ENCODE measurements at regions not wholly inside any gene's neighbourhood (a gene's known extent, or its start where the extent isn't known, plus 50 kb on each side); places are given as distances from the start of the nearest gene placed in this dataset.
"Not testable (repeated sequence)": the region's sequence is repeated elsewhere in the genome, so short reads cannot be mapped to it uniquely, and the experiment has no call there.

DNA sequence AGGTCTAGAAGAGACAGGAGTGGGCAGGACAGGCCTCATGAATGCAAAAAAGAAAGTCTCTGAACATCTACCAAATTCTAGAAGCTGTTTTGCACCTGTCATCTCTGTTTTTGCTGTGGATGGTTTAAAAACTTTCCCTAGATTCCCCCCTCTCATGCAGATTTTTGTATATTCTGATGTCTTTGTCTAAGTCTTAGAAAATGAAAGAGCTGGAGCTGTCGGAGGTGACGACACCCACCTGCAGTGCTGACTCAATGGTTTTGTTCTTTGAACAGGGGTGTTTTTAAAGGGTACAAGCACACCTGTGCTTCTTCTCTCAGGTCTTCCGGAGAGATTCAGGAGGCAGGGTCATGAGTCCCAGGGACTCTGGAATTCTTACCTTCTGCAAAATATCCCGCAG, 128.2 kb upstream of the ALDH3B2 start:
- not testable (repeated sequence) for H3K27ac ChIP-seq (ENCODE audit: low read length); H3K4me3 ChIP-seq (ENCODE audit: low read depth in 1 of 2, low read length in 2 of 2); H3K9me3 ChIP-seq (ENCODE audit: control insufficient read depth in 1 of 2, low read length in 2 of 2); H3K4me1 ChIP-seq (ENCODE audit: control insufficient read depth in 1 of 2, insufficient read depth in 2 of 2, low read length in 2 of 2); H3K36me3 ChIP-seq (ENCODE audit: control insufficient read depth in 1 of 2, insufficient read depth in 2 of 2, low read length in 2 of 2); H3K27me3 ChIP-seq (ENCODE audit: low read depth, low read length)

GRCh38 chr11:67801397-67801796, 127.0 kb upstream of the ALDH3B2 start:
- not testable (repeated sequence) for H3K9me3 ChIP-seq (ENCODE audit: control insufficient read depth in 1 of 2, low read length in 2 of 2); H3K36me3 ChIP-seq (ENCODE audit: control insufficient read depth in 1 of 2, insufficient read depth in 2 of 2, low read length in 2 of 2); H3K27me3 ChIP-seq (ENCODE audit: low read depth, low read length); H3K4me3 ChIP-seq (ENCODE audit: low read depth in 1 of 2, low read length in 2 of 2); H3K4me1 ChIP-seq (ENCODE audit: control insufficient read depth in 1 of 2, insufficient read depth in 2 of 2, low read length in 2 of 2); H3K27ac ChIP-seq (ENCODE audit: low read length)

DNA sequence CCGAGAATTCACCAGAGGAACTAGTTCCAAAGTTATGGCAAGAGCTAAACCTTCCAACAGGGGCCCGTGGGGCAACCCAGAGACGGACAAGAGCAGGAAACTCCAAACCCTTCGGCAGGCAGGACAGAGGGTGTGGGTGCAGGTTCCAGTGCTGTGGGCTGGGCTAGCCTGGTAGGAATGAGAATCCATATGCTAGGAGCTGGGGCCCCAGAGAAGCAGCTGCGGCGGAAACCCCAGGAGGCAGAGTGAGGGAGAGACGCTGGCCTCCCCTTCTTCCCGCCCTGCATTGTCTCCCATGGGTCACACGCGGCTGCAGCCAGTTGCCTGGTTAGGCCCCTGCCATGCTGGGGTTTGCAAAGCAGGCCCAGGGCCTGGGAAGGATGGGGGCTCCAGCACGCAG, 126.2 kb upstream of the ALDH3B2 start:
- H3K27me3 ChIP-seq (ENCODE audit: low read depth, low read length); H3K4me1 ChIP-seq (ENCODE audit: control insufficient read depth in 1 of 2, insufficient read depth in 2 of 2, low read length in 2 of 2); H3K4me3 ChIP-seq (ENCODE audit: low read depth in 1 of 2, low read length in 2 of 2); H3K27ac ChIP-seq (ENCODE audit: low read length); H3K9me3 ChIP-seq (ENCODE audit: control insufficient read depth in 1 of 2, low read length in 2 of 2); H3K36me3 ChIP-seq (ENCODE audit: control insufficient read depth in 1 of 2, insufficient read depth in 2 of 2, low read length in 2 of 2): not testable (repeated sequence)

DNA sequence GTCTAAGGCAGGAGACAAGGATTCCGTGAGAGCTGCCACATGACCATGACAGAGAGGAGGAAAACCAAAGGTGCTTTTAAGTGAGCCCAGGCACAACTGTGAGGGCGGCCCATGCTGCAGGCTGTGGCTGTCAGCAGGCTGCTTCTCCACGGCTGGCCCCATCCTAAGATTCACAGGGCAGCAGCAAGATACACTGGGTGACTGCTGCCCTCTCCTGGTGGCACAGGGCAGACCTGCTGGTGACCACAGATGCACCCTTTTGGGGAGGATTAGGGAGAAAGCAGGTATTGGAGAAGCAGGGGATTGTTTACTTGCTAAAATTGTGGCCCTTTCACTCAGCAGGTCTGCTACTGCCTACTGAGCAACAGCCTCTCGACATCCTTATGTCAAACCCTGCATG, 125.4 kb upstream of the ALDH3B2 start:
- not testable (repeated sequence) for H3K36me3 ChIP-seq (ENCODE audit: control insufficient read depth in 1 of 2, insufficient read depth in 2 of 2, low read length in 2 of 2); H3K27ac ChIP-seq (ENCODE audit: low read length); H3K9me3 ChIP-seq (ENCODE audit: control insufficient read depth in 1 of 2, low read length in 2 of 2); H3K27me3 ChIP-seq (ENCODE audit: low read depth, low read length); H3K4me1 ChIP-seq (ENCODE audit: control insufficient read depth in 1 of 2, insufficient read depth in 2 of 2, low read length in 2 of 2); H3K4me3 ChIP-seq (ENCODE audit: low read depth in 1 of 2, low read length in 2 of 2)

DNA sequence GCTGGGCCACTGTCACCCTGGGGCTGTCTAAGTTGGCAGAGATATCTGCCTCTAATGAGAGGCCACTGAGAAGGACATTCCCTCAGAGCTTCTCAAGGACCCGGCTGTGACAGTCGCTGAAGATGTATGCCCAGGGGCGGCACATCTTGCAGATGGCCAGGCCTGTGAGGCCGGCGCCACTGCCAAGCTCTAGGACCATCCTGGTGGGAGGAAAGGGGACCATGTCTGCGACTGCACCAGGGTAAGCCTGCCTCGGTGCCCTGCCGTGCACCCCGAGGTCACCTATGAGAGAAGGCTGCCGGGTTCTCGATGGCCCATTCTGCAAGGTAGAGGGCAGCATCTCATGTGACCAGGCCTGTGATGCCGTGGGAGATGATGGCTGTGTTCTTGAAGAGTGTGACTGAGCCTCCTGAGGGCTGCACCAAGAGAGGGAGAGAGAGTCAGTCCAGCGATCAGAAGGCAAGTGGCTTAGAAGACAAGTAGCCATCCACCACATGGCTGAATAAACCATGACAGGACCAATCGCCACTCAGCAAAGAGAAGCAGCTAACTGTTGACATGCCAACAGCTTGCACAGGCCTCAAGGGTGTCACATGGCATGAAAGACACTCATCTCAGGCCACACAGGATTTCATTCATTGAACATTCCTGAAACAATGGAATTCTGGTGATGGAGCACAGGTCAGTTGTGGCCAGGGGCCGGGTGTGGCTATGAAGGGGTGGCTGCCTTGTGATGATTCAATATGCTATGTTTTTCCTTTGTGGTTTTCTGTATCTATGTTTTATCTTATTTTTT, 123.5 kb upstream of the ALDH3B2 start:
- H3K4me3 ChIP-seq (ENCODE audit: low read depth in 1 of 2, low read length in 2 of 2); H3K9me3 ChIP-seq (ENCODE audit: control insufficient read depth in 1 of 2, low read length in 2 of 2); H3K36me3 ChIP-seq (ENCODE audit: control insufficient read depth in 1 of 2, insufficient read depth in 2 of 2, low read length in 2 of 2): not testable (repeated sequence)

GRCh38 chr11:67795746-67796145, 121.3 kb upstream of the ALDH3B2 start:
- Histone ChIP-seq H3K4me3 (ENCODE audit: low read depth in 1 of 2, low read length in 2 of 2) (no peak overlapping the region), H3K27me3 (ENCODE audit: low read depth, low read length) (no peaks in the 10 kb centered on the region), H3K4me1 (ENCODE audit: control insufficient read depth in 1 of 2, insufficient read depth in 2 of 2, low read length in 2 of 2) (no peaks in the 10 kb centered on the region), H3K9me3 (ENCODE audit: control insufficient read depth in 1 of 2, low read length in 2 of 2) (no peaks in the 10 kb centered on the region), H3K27ac (ENCODE audit: low read length) (no peak overlapping the region), H3K36me3 (ENCODE audit: control insufficient read depth in 1 of 2, insufficient read depth in 2 of 2, low read length in 2 of 2) (peaks cover 0 to 3% of the 10 kb centered on the region in 2 donors)

More for the DNA sequence above, 123.5 kb upstream of the ALDH3B2 start:
- H3K27ac ChIP-seq (ENCODE audit: low read length); H3K4me1 ChIP-seq (ENCODE audit: control insufficient read depth in 1 of 2, insufficient read depth in 2 of 2, low read length in 2 of 2); H3K27me3 ChIP-seq (ENCODE audit: low read depth, low read length): not testable (repeated sequence)

DNA sequence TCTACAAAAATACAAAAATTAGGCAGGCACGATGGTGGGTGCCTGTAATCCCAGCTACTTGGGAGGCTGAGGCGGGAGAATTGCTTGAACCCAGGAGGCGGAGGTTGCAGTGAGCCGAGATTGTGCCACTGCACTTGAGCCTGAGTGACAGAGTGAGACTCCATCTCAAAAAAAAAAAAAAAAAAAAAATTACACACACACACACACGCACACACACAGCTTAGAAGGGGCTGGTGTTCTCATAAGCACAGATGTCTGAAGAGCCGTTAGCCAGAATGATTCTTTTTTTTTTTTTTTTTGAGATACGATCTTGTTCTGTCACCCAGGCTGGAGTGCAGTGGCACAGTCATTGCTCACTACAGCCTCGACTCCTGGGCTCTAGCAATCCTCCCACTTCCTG, 119.3 kb upstream of the ALDH3B2 start:
- not testable (repeated sequence) for H3K27me3 ChIP-seq (ENCODE audit: low read depth, low read length); H3K4me1 ChIP-seq (ENCODE audit: control insufficient read depth in 1 of 2, insufficient read depth in 2 of 2, low read length in 2 of 2); H3K9me3 ChIP-seq (ENCODE audit: control insufficient read depth in 1 of 2, low read length in 2 of 2); H3K36me3 ChIP-seq (ENCODE audit: control insufficient read depth in 1 of 2, insufficient read depth in 2 of 2, low read length in 2 of 2); H3K4me3 ChIP-seq (ENCODE audit: low read depth in 1 of 2, low read length in 2 of 2); H3K27ac ChIP-seq (ENCODE audit: low read length)

DNA sequence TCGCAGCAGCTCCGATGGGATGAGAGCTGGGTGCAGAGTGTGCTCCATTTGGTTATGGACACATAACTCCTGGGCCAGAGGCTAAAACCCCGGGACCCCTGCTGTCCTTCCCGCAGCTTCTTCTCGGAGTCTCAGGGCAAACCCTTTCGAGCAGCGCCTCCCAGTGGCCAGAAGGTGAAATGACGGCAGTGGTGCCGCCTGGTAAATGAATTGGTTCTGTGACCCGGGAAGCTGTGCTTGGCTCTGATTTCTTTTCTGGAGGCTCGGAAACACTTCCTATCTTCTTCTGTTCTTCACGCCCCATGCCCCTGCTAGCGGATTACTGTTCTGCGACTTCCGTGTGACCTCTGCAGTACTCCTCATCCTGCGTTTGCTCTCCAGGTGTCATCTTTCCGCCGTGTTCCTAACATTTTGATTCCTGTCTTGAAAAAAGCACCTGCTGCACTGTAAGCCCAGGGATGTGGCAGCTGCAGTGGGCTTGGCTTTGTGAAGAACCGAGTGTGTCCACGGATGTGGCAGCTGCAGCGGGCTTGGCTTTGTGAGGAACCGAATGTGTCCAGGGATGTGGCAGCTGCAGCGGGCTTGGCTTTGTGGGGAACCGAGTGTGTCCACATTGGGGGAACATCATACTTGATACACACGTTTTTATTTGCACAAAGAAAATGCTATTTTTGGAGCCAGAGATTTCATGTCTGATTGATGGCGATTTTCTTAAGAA, 118.0 kb upstream of the ALDH3B2 start:
- H3K27ac ChIP-seq (ENCODE audit: low read length); H3K9me3 ChIP-seq (ENCODE audit: control insufficient read depth in 1 of 2, low read length in 2 of 2); H3K27me3 ChIP-seq (ENCODE audit: low read depth, low read length); H3K4me1 ChIP-seq (ENCODE audit: control insufficient read depth in 1 of 2, insufficient read depth in 2 of 2, low read length in 2 of 2); H3K4me3 ChIP-seq (ENCODE audit: low read depth in 1 of 2, low read length in 2 of 2); H3K36me3 ChIP-seq (ENCODE audit: control insufficient read depth in 1 of 2, insufficient read depth in 2 of 2, low read length in 2 of 2): not testable (repeated sequence)

GRCh38 chr11:67791598-67792170, 117.3 kb upstream of the ALDH3B2 start:
- H3K36me3 ChIP-seq (ENCODE audit: control insufficient read depth in 1 of 2, insufficient read depth in 2 of 2, low read length in 2 of 2); H3K9me3 ChIP-seq (ENCODE audit: control insufficient read depth in 1 of 2, low read length in 2 of 2); H3K4me3 ChIP-seq (ENCODE audit: low read depth in 1 of 2, low read length in 2 of 2); H3K27me3 ChIP-seq (ENCODE audit: low read depth, low read length); H3K27ac ChIP-seq (ENCODE audit: low read length); H3K4me1 ChIP-seq (ENCODE audit: control insufficient read depth in 1 of 2, insufficient read depth in 2 of 2, low read length in 2 of 2): not testable (repeated sequence)

DNA sequence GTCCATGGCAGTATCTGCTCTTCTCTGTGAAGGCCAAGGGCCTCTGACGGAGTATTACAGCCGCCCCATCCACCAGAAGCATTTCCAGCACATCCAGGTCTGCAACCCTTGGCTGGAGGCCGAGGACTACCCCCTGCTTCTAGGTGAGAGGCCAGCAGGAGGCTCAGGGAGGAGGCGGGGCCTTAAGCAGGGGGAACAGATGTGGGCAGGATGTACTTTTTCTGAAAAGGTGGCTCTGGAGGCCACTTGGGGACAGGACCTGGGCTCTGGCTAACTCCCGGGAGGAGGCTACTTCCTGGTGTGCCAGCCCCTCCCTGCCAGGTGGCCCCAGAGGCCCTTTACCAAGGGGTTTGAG, 113.9 kb upstream of the ALDH3B2 start:
- H3K27ac ChIP-seq (ENCODE audit: low read length); H3K27me3 ChIP-seq (ENCODE audit: low read depth, low read length); H3K4me1 ChIP-seq (ENCODE audit: control insufficient read depth in 1 of 2, insufficient read depth in 2 of 2, low read length in 2 of 2); H3K36me3 ChIP-seq (ENCODE audit: control insufficient read depth in 1 of 2, insufficient read depth in 2 of 2, low read length in 2 of 2); H3K9me3 ChIP-seq (ENCODE audit: control insufficient read depth in 1 of 2, low read length in 2 of 2); H3K4me3 ChIP-seq (ENCODE audit: low read depth in 1 of 2, low read length in 2 of 2): not testable (repeated sequence)

- H3K4me3 ChIP-seq (ENCODE audit: low read depth in 1 of 2, low read length in 2 of 2); H3K27ac ChIP-seq (ENCODE audit: low read length); H3K27me3 ChIP-seq (ENCODE audit: low read depth, low read length); H3K36me3 ChIP-seq (ENCODE audit: control insufficient read depth in 1 of 2, insufficient read depth in 2 of 2, low read length in 2 of 2); H3K9me3 ChIP-seq (ENCODE audit: control insufficient read depth in 1 of 2, low read length in 2 of 2); H3K4me1 ChIP-seq (ENCODE audit: control insufficient read depth in 1 of 2, insufficient read depth in 2 of 2, low read length in 2 of 2): not testable (repeated sequence)
Measured at GRCh38 chr11:67787681-67788340, 113.4 kb upstream of the ALDH3B2 start.

Data from muscle layer of duodenum (tissue), 2 donors.